Mammary epithelial cell (primary cell): ENCODE measurements at regions not wholly inside any gene's neighbourhood (a gene's known extent, or its start where the extent isn't known, plus 50 kb on each side); places are given as distances from the start of the nearest gene placed in this dataset.

Experiments used
- EZH2 ChIP-seq: IDR thresholded peaks from 2 replicates; pipeline ENCODE4 v1.6.1; 2012; ENCODE audit warnings: low read length, inconsistent platforms, borderline replicate concordance
- TF ChIP-seq, protein P1 (sequence below), 2 donors: IDR thresholded peaks in 1 of 2; conservative IDR thresholded peaks in 1 of 2; 2 replicates each; pipeline ENCODE4 v1.5.1; 2011 to 2012; ENCODE audit warnings: inconsistent platforms in 2 of 2, low read length in 2 of 2, mild to moderate bottlenecking in 2 of 2, control low read depth in 1 of 2, low read depth in 1 of 2; ENCODE audit not compliant: insufficient read depth in 1 of 2; ENCODE audit errors: extremely low read depth in 1 of 2

DNA sequence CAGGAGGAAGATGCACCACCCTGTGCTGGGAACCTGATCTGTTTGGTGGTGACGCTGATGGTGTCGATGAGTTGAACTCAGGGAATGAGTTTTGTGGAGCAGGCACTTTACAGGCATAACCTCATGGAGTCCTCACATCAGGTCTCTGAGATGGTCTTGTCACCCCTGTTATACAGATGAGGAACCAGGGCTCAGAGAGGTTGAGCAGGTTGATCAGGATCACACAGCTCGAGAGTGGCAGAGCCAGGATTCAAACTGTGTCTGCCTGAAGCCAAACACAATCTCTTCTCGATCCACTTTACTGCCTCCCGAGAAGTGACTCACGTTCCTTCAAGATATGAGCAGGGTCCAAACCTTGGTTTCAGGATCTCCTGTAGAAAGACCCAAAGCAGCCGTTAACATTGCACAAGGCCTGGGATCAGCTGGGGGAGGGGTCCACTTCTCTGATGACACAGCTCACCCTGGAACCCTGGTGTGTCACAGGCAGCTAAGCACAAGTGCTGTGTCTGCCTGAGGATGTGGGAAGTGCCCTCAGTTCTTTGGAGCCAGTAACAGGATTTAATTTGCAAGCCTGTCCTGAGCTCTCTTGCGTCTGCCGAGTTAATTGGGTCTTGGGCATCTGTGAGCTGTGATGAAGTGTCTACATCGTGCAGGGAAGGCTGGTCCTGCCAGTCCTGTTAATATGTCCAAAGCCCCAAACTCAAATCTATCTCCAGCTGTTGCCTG is 65.4 kb upstream of the STUM start:
- TF ChIP-seq, protein P1, sequence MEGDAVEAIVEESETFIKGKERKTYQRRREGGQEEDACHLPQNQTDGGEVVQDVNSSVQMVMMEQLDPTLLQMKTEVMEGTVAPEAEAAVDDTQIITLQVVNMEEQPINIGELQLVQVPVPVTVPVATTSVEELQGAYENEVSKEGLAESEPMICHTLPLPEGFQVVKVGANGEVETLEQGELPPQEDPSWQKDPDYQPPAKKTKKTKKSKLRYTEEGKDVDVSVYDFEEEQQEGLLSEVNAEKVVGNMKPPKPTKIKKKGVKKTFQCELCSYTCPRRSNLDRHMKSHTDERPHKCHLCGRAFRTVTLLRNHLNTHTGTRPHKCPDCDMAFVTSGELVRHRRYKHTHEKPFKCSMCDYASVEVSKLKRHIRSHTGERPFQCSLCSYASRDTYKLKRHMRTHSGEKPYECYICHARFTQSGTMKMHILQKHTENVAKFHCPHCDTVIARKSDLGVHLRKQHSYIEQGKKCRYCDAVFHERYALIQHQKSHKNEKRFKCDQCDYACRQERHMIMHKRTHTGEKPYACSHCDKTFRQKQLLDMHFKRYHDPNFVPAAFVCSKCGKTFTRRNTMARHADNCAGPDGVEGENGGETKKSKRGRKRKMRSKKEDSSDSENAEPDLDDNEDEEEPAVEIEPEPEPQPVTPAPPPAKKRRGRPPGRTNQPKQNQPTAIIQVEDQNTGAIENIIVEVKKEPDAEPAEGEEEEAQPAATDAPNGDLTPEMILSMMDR (conservative IDR thresholded peaks at IDR 0.05 in 1 of 2, IDR thresholded peaks at IDR 0.05 in 1 of 2; ENCODE audit: extremely low read depth in 1 of 2, insufficient read depth in 1 of 2, low read depth in 1 of 2, low read length in 2 of 2): no peak
- TF ChIP-seq EZH2: no peak
